ENCODE measurements at regions not wholly inside any gene's neighbourhood (a gene's known extent, or its start where the extent isn't known, plus 50 kb on each side); places are given as distances from the start of the nearest gene placed in this dataset.

GRCh38 chr10:20956843-20957242 is 59.7 kb upstream of the NEBL start:
- Histone ChIP-seq H3K36me3 (no peaks in the 10 kb centered on the region), H3K27ac (no peak overlapping the region), H3K27me3 (no peaks in the 10 kb centered on the region), H3K9me3 (no peaks in the 10 kb centered on the region), H3K4me3 (no peak overlapping the region), H3K4me1 (no peaks in the 10 kb centered on the region)
- DNase-seq (ENCODE audit: low spot score), result no peak
- TF ChIP-seq CTCF (IDR thresholded peaks at IDR 0.05), result no peak

GRCh38 chr10:20955355-20955893 is 58.3 kb upstream of the NEBL start:
- no peaks in the 10 kb centered on the region for H3K27me3 ChIP-seq
- H3K36me3 ChIP-seq, result no peaks in the 10 kb centered on the region
- TF ChIP-seq CTCF (IDR thresholded peaks at IDR 0.05), result no peak
- no peak overlapping the region for H3K4me3 ChIP-seq
- DNase-seq (ENCODE audit: low spot score), result no peak
- H3K4me1 ChIP-seq, result no peaks in the 10 kb centered on the region
- H3K9me3 ChIP-seq, result no peaks in the 10 kb centered on the region
- no peak overlapping the region for H3K27ac ChIP-seq

- Histone ChIP-seq H3K9me3 (no peaks in the 10 kb centered on the region), H3K4me3 (no peak overlapping the region), H3K4me1 (no peaks in the 10 kb centered on the region), H3K27me3 (no peaks in the 10 kb centered on the region), H3K36me3 (no peaks in the 10 kb centered on the region), H3K27ac (no peak overlapping the region)
- TF ChIP-seq CTCF (IDR thresholded peaks at IDR 0.05), result no peak
- no peak for DNase-seq (ENCODE audit: low spot score)
These were observed 57.4 kb upstream of the NEBL start for GRCh38 chr10:20954519-20954918.

GRCh38 chr10:20953120-20953519 is 56.0 kb upstream of the NEBL start:
- no peak for TF ChIP-seq CTCF (IDR thresholded peaks at IDR 0.05)
- Histone ChIP-seq H3K4me3 (no peak overlapping the region), H3K9me3 (no peaks in the 10 kb centered on the region), H3K36me3 (no peaks in the 10 kb centered on the region), H3K4me1 (no peaks in the 10 kb centered on the region), H3K27ac (no peak overlapping the region), H3K27me3 (no peaks in the 10 kb centered on the region)
- DNase-seq (ENCODE audit: low spot score), result no peak

GRCh38 chr10:20949967-20950366 is 52.9 kb upstream of the NEBL start:
- Histone ChIP-seq H3K4me1 (no peaks in the 10 kb centered on the region), H3K36me3 (no peaks in the 10 kb centered on the region), H3K9me3 (no peaks in the 10 kb centered on the region), H3K4me3 (no peak overlapping the region), H3K27ac (no peak overlapping the region), H3K27me3 (no peaks in the 10 kb centered on the region)
- no peak for TF ChIP-seq CTCF (IDR thresholded peaks at IDR 0.05)
- DNase-seq (ENCODE audit: low spot score), result no peak

GRCh38 chr10:20948686-20949327 is 51.7 kb upstream of the NEBL start:
- Histone ChIP-seq H3K27ac (no peak overlapping the region), H3K27me3 (no peaks in the 10 kb centered on the region), H3K4me1 (no peaks in the 10 kb centered on the region), H3K9me3 (no peaks in the 10 kb centered on the region), H3K4me3 (no peak overlapping the region), H3K36me3 (no peaks in the 10 kb centered on the region)
- TF ChIP-seq CTCF (IDR thresholded peaks at IDR 0.05), result no peak
- DNase-seq (ENCODE audit: low spot score), result no peak

Measured in right atrium auricular region (tissue), 2 donors.